GM12873 (cell line): ENCODE measurements at regions not wholly inside any gene's neighbourhood (a gene's known extent, or its start where the extent isn't known, plus 50 kb on each side); places are given as distances from the start of the nearest gene placed in this dataset.

Experiments used
- CTCF ChIP-seq: IDR thresholded peaks from 2 replicates; pipeline ENCODE4 v1.5.1; 2012; ENCODE audit warnings: low read depth, mild to moderate bottlenecking, moderate library complexity, low read length, control low read depth; ENCODE audit not compliant: insufficient read depth; ENCODE audit errors: missing control alignments

DNA sequence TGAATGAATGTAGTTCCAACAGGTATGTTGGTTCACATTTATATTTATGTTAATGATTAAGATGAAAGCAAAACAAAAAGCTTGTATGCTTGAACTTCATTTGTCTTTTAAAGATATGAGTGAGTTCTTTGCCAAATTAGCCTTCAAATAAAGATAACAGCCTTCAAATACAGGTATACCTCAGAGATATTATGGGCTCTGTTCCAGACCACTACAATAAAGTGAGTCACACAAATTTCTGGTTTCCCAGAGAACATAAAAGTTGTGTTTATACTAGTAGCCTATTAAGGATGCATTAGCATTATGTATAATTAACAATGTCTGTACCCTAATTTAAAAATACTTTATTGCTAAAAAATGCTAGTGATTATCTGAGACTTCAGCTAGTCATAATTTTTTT lies 245.3 kb upstream of the MAN1A1 start:
- TF ChIP-seq CTCF, result no peak

DNA sequence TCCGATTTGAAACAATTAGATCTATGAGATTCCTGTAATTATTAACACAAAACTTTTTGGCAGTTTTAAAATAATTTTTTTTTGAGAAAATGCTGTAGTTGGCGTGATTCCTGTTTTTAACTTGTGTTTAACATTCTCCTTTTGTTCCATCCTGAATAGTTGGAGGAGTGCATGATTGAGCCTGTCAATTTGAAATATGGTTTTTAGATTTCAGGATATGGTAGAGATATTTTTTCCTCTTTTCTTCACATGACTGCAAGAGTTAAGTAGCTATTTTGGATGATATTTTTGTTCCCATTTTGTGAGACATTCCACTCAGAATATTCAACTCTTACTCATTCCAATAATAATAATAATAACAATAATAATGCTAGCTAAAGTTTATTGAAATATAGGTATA lies 241.7 kb upstream of the MAN1A1 start:
- TF ChIP-seq CTCF, result no peak

- no peak for TF ChIP-seq CTCF
Observed at GRCh38 chr6:119590066-119590465, 240.5 kb upstream of the MAN1A1 start.

- no peak for TF ChIP-seq CTCF
Observed at GRCh38 chr6:119587537-119587936, 238.0 kb upstream of the MAN1A1 start.

DNA sequence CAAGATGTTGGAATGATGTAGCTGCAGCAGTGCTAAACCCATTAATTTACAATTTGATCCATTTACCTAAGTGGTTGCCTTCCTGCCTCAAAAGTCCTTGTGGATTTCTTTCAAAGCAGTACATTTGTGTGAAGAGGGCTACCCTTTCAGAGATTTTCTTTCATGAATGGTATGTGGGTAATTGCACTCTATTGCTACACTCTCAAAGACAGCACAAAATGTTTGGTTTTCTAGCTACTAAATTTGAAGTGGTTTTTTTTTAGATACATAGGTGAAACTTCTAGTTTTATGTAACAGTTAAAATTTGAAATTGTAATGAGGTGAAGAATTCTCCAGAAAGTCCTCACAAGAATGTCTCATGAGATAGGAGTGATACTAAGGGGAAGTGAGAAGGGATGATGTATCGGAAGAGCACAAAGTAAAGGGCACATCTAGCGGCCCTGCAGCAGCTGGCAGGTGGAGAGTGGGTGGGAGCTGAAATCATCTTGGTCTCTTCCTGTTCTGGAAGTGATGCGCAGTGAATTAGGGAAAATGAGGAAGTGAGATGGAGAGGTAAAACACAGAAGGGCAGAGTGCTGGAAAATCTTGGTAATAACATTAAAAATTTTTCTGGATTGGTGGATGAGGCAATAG lies 236.8 kb upstream of the MAN1A1 start:
- TF ChIP-seq CTCF, result no peak

DNA sequence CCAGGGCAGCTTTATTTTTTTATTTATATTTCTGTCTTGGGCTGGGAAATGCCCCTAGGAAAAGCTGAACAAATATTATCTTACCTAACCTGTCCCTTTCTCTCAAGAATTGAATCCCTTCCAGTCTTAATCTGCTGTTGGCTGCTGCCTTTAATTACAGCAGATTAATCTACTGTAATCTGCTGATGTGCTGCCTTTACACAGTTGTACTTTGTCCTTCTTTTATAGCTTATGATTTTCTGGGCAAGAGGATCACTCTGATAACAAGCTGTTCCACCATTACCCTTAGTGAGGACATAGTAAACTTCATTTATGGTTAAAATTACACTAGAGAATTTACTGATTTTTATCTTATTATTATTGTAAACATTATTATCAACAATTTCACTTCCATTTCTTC lies 234.5 kb upstream of the MAN1A1 start:
- no peak for TF ChIP-seq CTCF

GRCh38 chr6:119581220-119581619 lies 231.7 kb upstream of the MAN1A1 start:
- TF ChIP-seq CTCF, result no peak
